ENCODE measurements at regions not wholly inside any gene's neighbourhood (a gene's known extent, or its start where the extent isn't known, plus 50 kb on each side); places are given as distances from the start of the nearest gene placed in this dataset.

- Histone ChIP-seq H3K4me1 (ENCODE audit: low read length) (no peaks in the 10 kb centered on the region), H4K20me1 (ENCODE audit: insufficient read depth, low read length) (no peaks in the 10 kb centered on the region), H3K4me3 (ENCODE audit: low read length) (no peak overlapping the region)
Measured at GRCh38 chr11:131235328-131236298, 134.8 kb upstream of the NTM start.

GRCh38 chr11:131240421-131240820 lies 130.0 kb upstream of the NTM start:
- Histone ChIP-seq H2AFZ (ENCODE audit: low read depth, low read length) (no peak overlapping the region), H3K4me3 (ENCODE audit: low read length) (no peak overlapping the region), H3K27me3 (ENCODE audit: low read depth, low read length) (peaks cover 56% of the 10 kb centered on the region), H3K79me2 (ENCODE audit: low read length) (no peaks in the 10 kb centered on the region), H3K9ac (ENCODE audit: low read length) (no peak overlapping the region), H3K27ac (ENCODE audit: low read length) (no peak overlapping the region), H3K4me2 (ENCODE audit: low read length) (no peak overlapping the region), H3K4me1 (ENCODE audit: low read length) (no peaks in the 10 kb centered on the region), H3K36me3 (replicated peaks; ENCODE audit: low read depth, low read length) (no peaks in the 10 kb centered on the region), H3K9me3 (ENCODE audit: insufficient read depth, low read length) (no peaks in the 10 kb centered on the region), H4K20me1 (ENCODE audit: insufficient read depth, low read length) (no peaks in the 10 kb centered on the region)
- no peak for TF ChIP-seq CTCF (IDR thresholded peaks at IDR 0.05; ENCODE audit: low read depth, low read length)
- TF ChIP-seq EZH2phosphoT487 (IDR thresholded peaks at IDR 0.05; ENCODE audit: low read depth), result no peak

More at GRCh38 chr11:131235328-131236298, 134.8 kb upstream of the NTM start:
- Histone ChIP-seq H3K79me2 (ENCODE audit: low read length) (no peaks in the 10 kb centered on the region), H3K36me3 (replicated peaks; ENCODE audit: low read depth, low read length) (no peaks in the 10 kb centered on the region), H3K9me3 (ENCODE audit: insufficient read depth, low read length) (no peaks in the 10 kb centered on the region), H3K27me3 (ENCODE audit: low read depth, low read length) (peaks cover 22% of the 10 kb centered on the region), H2AFZ (ENCODE audit: low read depth, low read length) (no peak overlapping the region), H3K4me2 (ENCODE audit: low read length) (no peak overlapping the region), H3K27ac (ENCODE audit: low read length) (no peak overlapping the region), H3K9ac (ENCODE audit: low read length) (no peak overlapping the region)
- TF ChIP-seq CTCF (IDR thresholded peaks at IDR 0.05; ENCODE audit: low read depth, low read length), result no peak
- TF ChIP-seq EZH2phosphoT487 (IDR thresholded peaks at IDR 0.05; ENCODE audit: low read depth), result no peak

- no peaks in the 10 kb centered on the region for H3K4me1 ChIP-seq (ENCODE audit: low read length)
- H3K36me3 ChIP-seq (replicated peaks; ENCODE audit: low read depth, low read length), result no peaks in the 10 kb centered on the region
- H3K79me2 ChIP-seq (ENCODE audit: low read length), result no peaks in the 10 kb centered on the region
- no peak overlapping the region for H3K4me2 ChIP-seq (ENCODE audit: low read length)
- H3K27ac ChIP-seq (ENCODE audit: low read length), result no peak overlapping the region
- TF ChIP-seq EZH2phosphoT487 (IDR thresholded peaks at IDR 0.05; ENCODE audit: low read depth), result no peak
- no peak overlapping the region for H3K9ac ChIP-seq (ENCODE audit: low read length)
- no peaks in the 10 kb centered on the region for H4K20me1 ChIP-seq (ENCODE audit: insufficient read depth, low read length)
- H3K9me3 ChIP-seq (ENCODE audit: insufficient read depth, low read length), result no peaks in the 10 kb centered on the region
- peaks cover 72% of the 10 kb centered on the region for H3K27me3 ChIP-seq (ENCODE audit: low read depth, low read length)
- no peak overlapping the region for H2AFZ ChIP-seq (ENCODE audit: low read depth, low read length)
- H3K4me3 ChIP-seq (ENCODE audit: low read length), result no peak overlapping the region
Measured at GRCh38 chr11:131242476-131243000, 127.9 kb upstream of the NTM start.

GRCh38 chr11:131246156-131246555 lies 124.3 kb upstream of the NTM start:
- no peak overlapping the region for H2AFZ ChIP-seq (ENCODE audit: low read depth, low read length)
- TF ChIP-seq CTCF (IDR thresholded peaks at IDR 0.05; ENCODE audit: low read depth, low read length) (no peak), EZH2phosphoT487 (IDR thresholded peaks at IDR 0.05; ENCODE audit: low read depth) (no peak)
- no peaks in the 10 kb centered on the region for H4K20me1 ChIP-seq (ENCODE audit: insufficient read depth, low read length)
- peaks cover 84% of the 10 kb centered on the region for H3K27me3 ChIP-seq (ENCODE audit: low read depth, low read length)
- H3K4me2 ChIP-seq (ENCODE audit: low read length), result no peak overlapping the region
- no peaks in the 10 kb centered on the region for H3K36me3 ChIP-seq (replicated peaks; ENCODE audit: low read depth, low read length)
- no peaks in the 10 kb centered on the region for H3K4me1 ChIP-seq (ENCODE audit: low read length)
- no peak overlapping the region for H3K27ac ChIP-seq (ENCODE audit: low read length)
- no peak overlapping the region for H3K9ac ChIP-seq (ENCODE audit: low read length)
- H3K4me3 ChIP-seq (ENCODE audit: low read length), result no peak overlapping the region
- H3K79me2 ChIP-seq (ENCODE audit: low read length), result no peaks in the 10 kb centered on the region
- no peaks in the 10 kb centered on the region for H3K9me3 ChIP-seq (ENCODE audit: insufficient read depth, low read length)

Measured in OCI-LY3 (cell line).